SK-N-SH (cell line): ENCODE measurements at regions not wholly inside any gene's neighbourhood (a gene's known extent, or its start where the extent isn't known, plus 50 kb on each side); places are given as distances from the start of the nearest gene placed in this dataset.
"Not testable (repeated sequence)": the region's sequence is repeated elsewhere in the genome, so short reads cannot be mapped to it uniquely, and the experiment has no call there.

Experiments
- CTCF ChIA-PET: fragments of 300-600, 350-600 bp; formaldehyde crosslinking; extraction: SDS; loops from one replicate; lab custom pipeline; 2021; lab: Yijun Ruan, JAX
- POLR2A ChIA-PET: fragments of 350-600 bp; sonication (Branson Sonifier 250); formaldehyde crosslinking; extraction: SDS; loops from one replicate; lab custom pipeline; 2020; ENCODE audit warnings: antibody characterized with exemption, inconsistent platforms; lab: Yijun Ruan, JAX
- DNase-seq: peaks from one replicate; pipeline ENCODE4 v3.0.0; 2012
- H2AFZ ChIP-seq: fragments of 200-600 bp; sonication (generic); 2 replicates; pipeline ENCODE4 v1.8.1; 2016; ENCODE audit warnings: antibody characterized with exemption, mild to moderate bottlenecking, low read depth
- H3F3A ChIP-seq: fragments of 200-600 bp; sonication (generic); replicated peaks from 2 replicates; pipeline ENCODE3; 2016; ENCODE audit warnings: antibody characterized with exemption, mild to moderate bottlenecking; ENCODE audit not compliant: insufficient read depth
- H3K27ac ChIP-seq, 2 experiments: fragments of 200-500 bp in 1 of 2; fragments of 200-600 bp in 1 of 2; sonication (Bioruptor generic) in 1 of 2; sonication (generic), shearing (Covaris generic) in 1 of 2; 2 replicates each; pipeline versions ENCODE4 v1.5.1 to v1.6.1; 2014 to 2016; ENCODE audit warnings: low read depth in 2 of 2, inconsistent platforms in 1 of 2, low read length in 1 of 2, mild to moderate bottlenecking in 1 of 2, mixed read lengths in 1 of 2
- H3K27me3 ChIP-seq: fragments of 200-600 bp; sonication (generic), shearing (Covaris generic); 2 replicates; pipeline ENCODE4 v1.6.1; 2016; ENCODE audit warnings: mixed run types; ENCODE audit not compliant: insufficient read depth
- H3K36me3 ChIP-seq, 2 experiments: fragments of 200-500 bp in 1 of 2; fragments of 200-600 bp in 1 of 2; sonication (Bioruptor generic) in 1 of 2; sonication (generic) in 1 of 2; replicated peaks in 1 of 2; 2 replicates each; pipeline versions ENCODE3 to v1.5.1; 2014 to 2016; ENCODE audit warnings: low read length in 1 of 2, mild to moderate bottlenecking in 1 of 2; ENCODE audit not compliant: insufficient read depth in 2 of 2, control insufficient read depth in 1 of 2
- H3K4me1 ChIP-seq, 2 experiments: fragments of 200-500 bp in 1 of 2; fragments of 200-600 bp in 1 of 2; sonication (Bioruptor generic) in 1 of 2; sonication (generic), shearing (Covaris generic) in 1 of 2; 2 replicates each; pipeline versions ENCODE4 v1.5.1 to v1.6.1; 2014 to 2016; ENCODE audit warnings: low read depth in 1 of 2, low read length in 1 of 2, mixed run types in 1 of 2; ENCODE audit not compliant: insufficient read depth in 2 of 2, control insufficient read depth in 1 of 2
- H3K4me2 ChIP-seq: fragments of 200-600 bp; sonication (generic), shearing (Covaris generic); 2 replicates; pipeline ENCODE4 v1.6.1; 2017; ENCODE audit warnings: mixed run types
- H3K4me3 ChIP-seq, 2 experiments: fragments of 200-500 bp in 1 of 2; fragments of 200-600 bp in 1 of 2; sonication (Bioruptor generic) in 1 of 2; sonication (generic), shearing (Covaris generic) in 1 of 2; 2 replicates each; pipeline versions ENCODE4 v1.5.1 to v1.8.1; 2014 to 2016; ENCODE audit warnings: low read depth in 2 of 2, inconsistent platforms in 1 of 2, low read length in 1 of 2, mild to moderate bottlenecking in 1 of 2, mixed read lengths in 1 of 2, moderate library complexity in 1 of 2
- H3K79me2 ChIP-seq: fragments of 200-600 bp; sonication (generic); 2 replicates; pipeline ENCODE4 v1.8.1; 2017; ENCODE audit warnings: mild to moderate bottlenecking; ENCODE audit not compliant: insufficient read depth
- H3K9ac ChIP-seq: fragments of 200-600 bp; sonication (generic); 2 replicates; pipeline ENCODE4 v1.6.1; 2017; ENCODE audit warnings: mixed run types
- H3K9me2 ChIP-seq: fragments of 200-600 bp; sonication (generic); 2 replicates; pipeline ENCODE4 v1.6.1; 2017; ENCODE audit warnings: mixed run types
- H3K9me3 ChIP-seq: fragments of 200-600 bp; sonication (generic); 2 replicates; pipeline ENCODE4 v1.6.1; 2017; ENCODE audit warnings: mixed run types, mild to moderate bottlenecking, moderate library complexity
- H4K20me1 ChIP-seq: fragments of 200-600 bp; sonication (generic); 2 replicates; pipeline ENCODE4 v1.6.1; 2017; ENCODE audit warnings: mild to moderate bottlenecking, mixed run types; ENCODE audit not compliant: insufficient read depth
- CHD2 ChIP-seq: fragments of 150-350 bp; IDR thresholded peaks from 2 replicates; pipeline ENCODE4 v1.6.1; 2018; ENCODE audit warnings: low read length; ENCODE audit not compliant: partially characterized antibody
- CTCF ChIP-seq: fragments of 200-600 bp; sonication (generic); IDR thresholded peaks from 2 replicates; pipeline ENCODE4 v1.6.1; 2017; ENCODE audit warnings: antibody characterized with exemption, mild to moderate bottlenecking, moderate library complexity
- ELF1 ChIP-seq: IDR thresholded peaks from 2 replicates; pipeline ENCODE4 v1.4.0; 2012
- EZH2phosphoT487 ChIP-seq: fragments of 200-600 bp; sonication (generic); IDR thresholded peaks from 2 replicates; pipeline ENCODE4 v1.6.1; 2017; ENCODE audit warnings: low read depth, mixed run types, mild to moderate bottlenecking, antibody characterized with exemption, moderate library complexity, borderline replicate concordance
- FOXM1 ChIP-seq: IDR thresholded peaks from 2 replicates; pipeline ENCODE4 v1.4.0; 2012; ENCODE audit warnings: low read depth, mild to moderate bottlenecking
- GATA2 ChIP-seq: sonication (generic); formaldehyde crosslinking; IDR thresholded peaks from 2 replicates; pipeline ENCODE4 v1.5.0; 2020; ENCODE audit warnings: mild to moderate bottlenecking, missing genetic modification reagents
- JUND ChIP-seq: IDR thresholded peaks from 2 replicates; pipeline ENCODE4 v1.4.0; 2012
- NRF1 ChIP-seq: IDR thresholded peaks from 2 replicates; pipeline ENCODE4 v1.6.1; 2012; ENCODE audit warnings: low read depth, mild to moderate bottlenecking, low read length
- PBX3 ChIP-seq: IDR thresholded peaks from 2 replicates; pipeline ENCODE4; 2012
- POLR2AphosphoS5 ChIP-seq: IDR thresholded peaks from 2 replicates; pipeline ENCODE4 v1.6.1; 2012; ENCODE audit warnings: low read depth, low read length
- SIN3A ChIP-seq: IDR thresholded peaks from 2 replicates; pipeline ENCODE4 v1.6.1; 2012; ENCODE audit warnings: low read depth, mild to moderate bottlenecking, low read length, moderate library complexity, borderline replicate concordance
- SMC3 ChIP-seq: IDR thresholded peaks from 2 replicates; pipeline ENCODE4 v1.6.1; 2012; ENCODE audit warnings: low read depth, low read length, improper control_type of control experiment
- TEAD4 ChIP-seq: IDR thresholded peaks from 2 replicates; pipeline ENCODE4 v1.4.0; 2012; ENCODE audit warnings: mild to moderate bottlenecking, borderline replicate concordance; ENCODE audit not compliant: insufficient read depth
- USF1 ChIP-seq: IDR thresholded peaks from 2 replicates; pipeline ENCODE4 v1.4.0; 2012; ENCODE audit warnings: low read depth, borderline replicate concordance
- WGBS: methylation state at CpG from one replicate; pipeline ENCODE4 v1.1.6; 2017; ENCODE audit warnings: low lambda C conversion rate; 5-methylcytosine and 5-hydroxymethylcytosine counted together

- TF ChIP-seq TEAD4 (no peak), CHD2 (no peak), GATA2 (no peak), FOXM1 (no peak), SIN3A (no peak)
These were observed 259.2 kb upstream of the AADAT start (continued) for GRCh38 chr4:170348945-170349344.

- H3K27ac ChIP-seq, H3K9me2 ChIP-seq, H4K20me1 ChIP-seq, CTCF ChIA-PET, H3K4me1 ChIP-seq, H3F3A ChIP-seq, H3K27me3 ChIP-seq, H3K9me3 ChIP-seq, POLR2A ChIA-PET, H3K79me2 ChIP-seq, DNase-seq, H2AFZ ChIP-seq, H3K36me3 ChIP-seq, H3K4me2 ChIP-seq, H3K9ac ChIP-seq, H3K4me3 ChIP-seq: not testable (repeated sequence)
- WGBS = 9% methylated on average over 1 of the region's 1 CpG
These were observed 257.4 kb upstream of the AADAT start for GRCh38 chr4:170347191-170347590.

- TF ChIP-seq FOXM1 = no peak
- TF ChIP-seq POLR2AphosphoS5 = no peak
- no peak for TF ChIP-seq JUND
- TF ChIP-seq CHD2 = no peak
- TF ChIP-seq PBX3 = no peak
- no peak for TF ChIP-seq SMC3
- H3K9me2 ChIP-seq = no peaks in the 10 kb centered on the region
- 10% methylated on average over 2 of the region's 2 CpGs for WGBS
- no peak overlapping the region for H3K4me3 ChIP-seq
- H4K20me1 ChIP-seq = no peaks in the 10 kb centered on the region
- no peaks in the 10 kb centered on the region for H3K4me1 ChIP-seq
- no peaks in the 10 kb centered on the region for H3F3A ChIP-seq
- ChIA-PET POLR2A (no interaction called here), CTCF (interaction anchor here (1.2 kb wide), 1 partner anchor 35 kb away, joined by 3 read pairs; no protein-coding TSS in a partner anchor)
- H3K27ac ChIP-seq = no peak overlapping the region
- no peaks in the 10 kb centered on the region for H3K79me2 ChIP-seq
- no peaks in the 10 kb centered on the region for H3K9me3 ChIP-seq
- no peak overlapping the region for H2AFZ ChIP-seq
- H3K9ac ChIP-seq = no peak overlapping the region
- no peaks in the 10 kb centered on the region for H3K27me3 ChIP-seq
- no peak for DNase-seq
- H3K36me3 ChIP-seq = no peaks in the 10 kb centered on the region
- no peak overlapping the region for H3K4me2 ChIP-seq
These were observed 249.8 kb upstream of the AADAT start for GRCh38 chr4:170339522-170339921.

GRCh38 chr4:170336238-170336775 lies 246.6 kb upstream of the AADAT start:
- Histone ChIP-seq H3F3A (no peaks in the 10 kb centered on the region), H3K4me3 (no peak overlapping the region), H3K9ac (no peak overlapping the region), H3K79me2 (no peaks in the 10 kb centered on the region), H3K9me2 (no peaks in the 10 kb centered on the region), H3K9me3 (no peaks in the 10 kb centered on the region), H2AFZ (no peak overlapping the region), H3K27me3 (no peaks in the 10 kb centered on the region), H3K27ac (no peak overlapping the region), H3K4me1 (no peaks in the 10 kb centered on the region), H3K36me3 (no peaks in the 10 kb centered on the region), H4K20me1 (no peaks in the 10 kb centered on the region), H3K4me2 (no peak overlapping the region)
- 4% methylated on average over 3 of the region's 3 CpGs for WGBS
- ChIA-PET POLR2A (no interaction called here), CTCF (interaction anchor here (1.7 kb wide), 1 partner anchor 11 kb away, joined by 4 read pairs; no protein-coding TSS in a partner anchor)
- DNase-seq = no peak
- TF ChIP-seq PBX3 = no peak
- no peak for TF ChIP-seq CTCF
- no peak for TF ChIP-seq ELF1
- no peak for TF ChIP-seq USF1
- no peak for TF ChIP-seq EZH2phosphoT487
- no peak for TF ChIP-seq GATA2
- no peak for TF ChIP-seq NRF1
- TF ChIP-seq SIN3A = no peak
- no peak for TF ChIP-seq CHD2
